ENCODE measurements at regions not wholly inside any gene's neighbourhood (a gene's known extent, or its start where the extent isn't known, plus 50 kb on each side); places are given as distances from the start of the nearest gene placed in this dataset.

- no peak for TF ChIP-seq CTCF (IDR thresholded peaks at IDR 0.05; ENCODE audit: low read depth, low read length, poor library complexity, severe bottlenecking)
- TF ChIP-seq EZH2phosphoT487 (IDR thresholded peaks at IDR 0.05; ENCODE audit: borderline replicate concordance, low read length), result no peak
Observed at GRCh38 chr1:30377230-30378002, 346.0 kb downstream of the MATN1 start.
